GM12873 (cell line): ENCODE measurements at regions not wholly inside any gene's neighbourhood (a gene's known extent, or its start where the extent isn't known, plus 50 kb on each side); places are given as distances from the start of the nearest gene placed in this dataset.

ENCODE experiments used
- TF ChIP-seq, protein P1 (sequence below): IDR thresholded peaks from 2 replicates; pipeline ENCODE4 v1.5.1; 2012; ENCODE audit warnings: low read depth, mild to moderate bottlenecking, moderate library complexity, low read length, control low read depth; ENCODE audit not compliant: insufficient read depth; ENCODE audit errors: missing control alignments

DNA sequence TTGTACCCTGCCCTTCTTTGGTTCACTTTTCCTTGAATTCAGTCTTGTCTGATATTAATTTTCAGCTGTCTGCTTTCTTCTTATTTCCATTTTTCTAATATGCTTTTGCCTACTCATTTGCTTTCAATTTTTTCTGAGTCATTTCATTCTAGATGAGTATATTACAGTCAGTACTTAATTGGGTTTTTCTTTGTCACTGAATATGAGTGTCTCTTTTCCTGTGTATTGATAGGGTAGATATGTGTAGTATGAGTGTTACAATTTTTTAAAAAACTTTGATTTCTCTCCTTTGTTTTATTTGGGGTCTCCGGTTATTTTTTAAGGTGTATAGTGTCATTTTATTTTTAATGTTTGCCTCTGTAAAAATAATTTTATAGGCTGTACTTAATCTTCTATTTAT is 222.2 kb downstream of the IDS start:
- TF ChIP-seq, protein P1, sequence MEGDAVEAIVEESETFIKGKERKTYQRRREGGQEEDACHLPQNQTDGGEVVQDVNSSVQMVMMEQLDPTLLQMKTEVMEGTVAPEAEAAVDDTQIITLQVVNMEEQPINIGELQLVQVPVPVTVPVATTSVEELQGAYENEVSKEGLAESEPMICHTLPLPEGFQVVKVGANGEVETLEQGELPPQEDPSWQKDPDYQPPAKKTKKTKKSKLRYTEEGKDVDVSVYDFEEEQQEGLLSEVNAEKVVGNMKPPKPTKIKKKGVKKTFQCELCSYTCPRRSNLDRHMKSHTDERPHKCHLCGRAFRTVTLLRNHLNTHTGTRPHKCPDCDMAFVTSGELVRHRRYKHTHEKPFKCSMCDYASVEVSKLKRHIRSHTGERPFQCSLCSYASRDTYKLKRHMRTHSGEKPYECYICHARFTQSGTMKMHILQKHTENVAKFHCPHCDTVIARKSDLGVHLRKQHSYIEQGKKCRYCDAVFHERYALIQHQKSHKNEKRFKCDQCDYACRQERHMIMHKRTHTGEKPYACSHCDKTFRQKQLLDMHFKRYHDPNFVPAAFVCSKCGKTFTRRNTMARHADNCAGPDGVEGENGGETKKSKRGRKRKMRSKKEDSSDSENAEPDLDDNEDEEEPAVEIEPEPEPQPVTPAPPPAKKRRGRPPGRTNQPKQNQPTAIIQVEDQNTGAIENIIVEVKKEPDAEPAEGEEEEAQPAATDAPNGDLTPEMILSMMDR = no peak

DNA sequence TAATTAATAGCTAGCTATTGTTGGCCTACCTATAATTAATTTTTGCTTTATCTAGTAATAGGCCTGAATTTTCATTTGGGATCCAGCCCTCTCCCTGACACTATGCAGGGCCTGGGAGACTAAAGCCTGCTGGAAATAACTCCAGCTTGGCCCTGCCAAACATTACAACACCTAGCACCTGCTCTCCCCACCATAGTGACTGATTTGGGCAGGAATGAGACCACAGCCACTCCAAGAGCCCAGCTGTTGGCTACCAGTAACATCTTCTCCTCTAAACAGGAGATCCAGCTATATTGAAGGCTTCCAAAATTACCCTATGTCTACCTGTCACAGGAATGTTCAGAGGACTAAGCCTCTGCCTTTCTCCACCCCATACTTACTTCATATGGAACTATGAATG is 225.1 kb downstream of the IDS start:
- TF ChIP-seq, protein P1 = no peak

DNA sequence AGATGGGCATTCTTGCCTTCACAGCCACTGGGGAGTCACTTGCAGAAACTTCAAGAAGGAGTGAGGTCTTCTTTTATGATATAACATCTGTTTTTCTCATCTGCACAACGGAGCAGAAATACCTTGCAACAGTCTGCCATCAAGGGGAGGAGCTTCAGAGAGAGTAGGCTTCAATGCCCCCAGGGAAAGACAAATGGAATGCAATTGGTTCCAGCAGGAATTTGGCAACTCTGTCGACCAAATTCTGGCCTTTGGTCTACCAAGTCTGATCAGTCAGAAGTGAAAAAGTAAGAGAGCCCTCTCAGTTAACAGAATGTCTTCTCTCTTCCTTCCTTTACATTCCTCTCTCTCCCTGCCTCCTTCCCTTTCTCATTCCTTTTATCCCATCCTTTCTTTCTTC is 229.3 kb downstream of the IDS start:
- TF ChIP-seq, protein P1 = no peak

DNA sequence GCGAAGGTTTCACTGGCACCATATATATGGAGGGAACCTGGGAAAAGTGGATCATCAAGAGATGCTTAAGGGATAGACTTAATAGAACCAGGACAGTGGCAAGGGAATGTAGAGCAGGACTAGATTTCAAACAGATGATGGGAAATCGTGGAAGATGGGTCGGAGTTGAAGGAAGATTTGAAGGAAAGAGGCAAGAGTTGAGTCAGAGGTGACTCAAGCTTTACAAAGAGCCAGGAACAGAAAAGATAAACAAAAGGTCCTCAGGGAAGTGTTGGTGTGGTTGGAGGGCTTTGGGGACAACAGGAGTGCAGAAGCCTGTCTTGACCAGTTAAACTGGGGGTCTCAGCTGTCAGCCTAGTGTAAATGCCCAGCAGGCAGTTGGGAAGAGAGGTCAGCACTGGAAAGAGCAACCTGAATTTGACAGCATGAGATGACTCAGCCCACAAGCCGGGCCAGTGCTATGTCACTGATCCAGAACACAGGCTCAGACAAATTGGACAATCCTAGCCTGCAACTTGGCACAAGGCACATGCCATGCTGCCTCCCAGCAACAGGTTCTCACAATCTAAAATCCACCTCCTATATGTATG is 230.5 kb downstream of the IDS start:
- TF ChIP-seq, protein P1 = no peak

DNA sequence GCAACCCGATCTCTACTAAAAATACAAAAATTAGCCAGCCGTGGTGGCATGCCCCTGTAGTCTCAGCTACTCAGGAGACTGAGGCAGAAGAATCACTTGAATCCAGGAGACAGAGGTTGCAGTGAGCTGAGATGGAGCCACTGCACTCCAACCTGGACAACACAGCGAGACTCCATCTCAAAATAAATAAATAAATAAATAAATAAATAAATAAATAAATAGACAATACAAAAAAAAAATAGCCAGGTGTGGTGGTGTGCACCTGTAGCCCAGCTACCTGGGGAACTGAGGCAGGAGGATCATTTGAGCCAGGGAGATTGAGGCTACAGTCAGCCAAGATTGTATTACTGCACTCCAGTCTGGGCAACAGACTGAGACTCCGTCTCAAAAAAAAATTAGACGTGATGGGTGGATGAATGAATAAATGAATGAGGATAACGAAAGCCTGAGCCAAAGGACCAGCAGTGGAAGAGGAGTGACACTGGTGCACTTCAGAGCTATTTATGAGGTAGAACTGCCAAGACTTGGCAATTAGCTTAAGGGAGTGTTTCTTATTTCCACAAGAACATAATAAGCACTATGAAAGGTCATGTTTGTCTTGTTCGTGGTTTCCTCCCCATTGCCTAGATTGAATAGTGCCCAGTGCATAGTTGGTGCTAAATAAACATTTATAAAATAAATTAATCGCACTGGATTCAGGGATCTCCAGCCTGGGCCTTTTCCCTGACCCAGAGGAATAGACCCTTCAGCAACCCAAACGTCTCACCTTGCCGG is 232.2 kb downstream of the IDS start:
- TF ChIP-seq, protein P1 = no peak

DNA sequence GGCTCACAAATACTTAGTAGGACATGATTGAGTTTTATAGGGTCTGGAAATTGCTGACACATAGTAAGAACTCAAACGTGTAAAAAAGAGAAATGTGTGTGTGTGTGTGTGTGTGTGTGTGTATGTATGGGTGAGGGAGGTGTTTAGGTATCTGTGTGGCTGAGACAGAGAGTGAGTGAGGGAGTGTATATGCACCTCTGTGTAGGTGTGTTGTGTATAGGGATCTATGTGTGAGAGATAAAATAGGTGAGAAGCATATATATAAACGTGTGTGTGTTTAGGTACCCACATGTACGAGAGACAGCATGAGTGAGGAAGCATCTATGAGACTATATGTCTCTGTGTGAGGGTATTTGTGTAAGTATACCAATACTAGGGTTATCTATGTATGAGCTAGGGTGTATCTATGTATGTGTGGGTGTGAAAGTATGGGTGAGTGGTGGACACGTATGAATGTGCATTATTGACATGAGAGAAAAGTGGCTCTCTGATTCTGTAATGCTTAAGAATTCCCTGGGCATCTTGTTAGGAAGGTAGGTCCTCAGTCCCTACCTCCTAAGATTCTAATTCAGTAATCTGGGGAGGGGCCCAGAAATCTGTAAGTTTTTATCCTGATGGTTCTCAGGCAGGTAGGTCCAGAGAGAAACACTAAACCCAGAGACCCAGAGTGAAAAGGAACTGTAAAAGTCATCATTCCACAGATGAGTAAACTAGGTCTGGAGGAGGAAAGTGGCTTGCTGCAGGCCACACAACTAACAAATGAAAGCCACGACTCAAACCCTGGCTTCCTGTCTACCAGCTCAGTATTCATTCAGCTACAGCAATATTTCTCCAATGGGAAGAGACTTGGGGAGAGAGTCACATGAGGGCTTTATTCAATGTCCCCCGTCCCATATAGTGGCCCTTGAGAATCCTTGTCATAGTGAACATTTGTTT is 237.0 kb downstream of the IDS start:
- TF ChIP-seq, protein P1 = no peak

DNA sequence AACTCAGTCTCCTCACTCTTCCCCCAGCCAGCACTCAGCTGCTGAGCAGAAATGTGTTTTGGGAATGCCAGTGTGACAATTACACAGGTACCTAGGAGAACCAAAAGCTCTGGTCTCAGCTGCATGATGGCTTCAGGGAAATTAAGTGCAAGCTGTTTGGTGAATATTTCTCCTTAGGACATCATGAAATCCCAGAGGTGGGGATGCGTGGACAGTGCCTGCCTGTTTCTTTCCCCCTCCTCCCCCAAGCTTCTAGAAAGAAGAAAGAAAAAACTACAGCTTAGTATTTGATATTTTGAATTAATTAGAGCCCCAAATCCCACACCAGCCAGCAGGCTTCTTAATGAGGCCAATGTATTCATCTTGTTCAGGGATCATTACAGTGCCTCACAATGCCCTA is 243.0 kb downstream of the IDS start:
- TF ChIP-seq, protein P1 = no peak
